HFFc6 (cell line): ENCODE measurements at regions not wholly inside any gene's neighbourhood (a gene's known extent, or its start where the extent isn't known, plus 50 kb on each side); places are given as distances from the start of the nearest gene placed in this dataset.

Source experiments
- DNase-seq: peaks from one replicate; pipeline ENCODE4 v3.0.0-alpha.2; 2018
- H3K27ac Mint-ChIP-seq: 2 replicates; pipeline ENCODE4 v1.8.0; 2020; ENCODE audit warnings: mild to moderate bottlenecking, mixed read lengths
- H3K27me3 Mint-ChIP-seq: 2 replicates; pipeline ENCODE4 v1.8.0; 2021; ENCODE audit warnings: mild to moderate bottlenecking, moderate library complexity, mixed read lengths; ENCODE audit not compliant: insufficient read depth
- H3K36me3 Mint-ChIP-seq: 2 replicates; pipeline ENCODE4 v1.8.0; 2021; ENCODE audit warnings: low read depth, mixed read lengths
- H3K4me1 Mint-ChIP-seq: 2 replicates; pipeline ENCODE4 v1.8.0; 2020; ENCODE audit warnings: low read depth, mixed read lengths
- H3K4me3 Mint-ChIP-seq: 2 replicates; pipeline ENCODE4 v1.8.0; 2020; ENCODE audit warnings: mild to moderate bottlenecking, moderate library complexity, mixed read lengths
- H3K9me3 Mint-ChIP-seq: 2 replicates; pipeline ENCODE4 v1.8.0; 2020; ENCODE audit warnings: mild to moderate bottlenecking, mixed read lengths
- CTCF ChIP-seq: fragments of 200-600 bp; sonication (generic); IDR thresholded peaks from 2 replicates; pipeline ENCODE4 v1.5.0; 2021; ENCODE audit warnings: antibody characterized with exemption, mild to moderate bottlenecking

DNA sequence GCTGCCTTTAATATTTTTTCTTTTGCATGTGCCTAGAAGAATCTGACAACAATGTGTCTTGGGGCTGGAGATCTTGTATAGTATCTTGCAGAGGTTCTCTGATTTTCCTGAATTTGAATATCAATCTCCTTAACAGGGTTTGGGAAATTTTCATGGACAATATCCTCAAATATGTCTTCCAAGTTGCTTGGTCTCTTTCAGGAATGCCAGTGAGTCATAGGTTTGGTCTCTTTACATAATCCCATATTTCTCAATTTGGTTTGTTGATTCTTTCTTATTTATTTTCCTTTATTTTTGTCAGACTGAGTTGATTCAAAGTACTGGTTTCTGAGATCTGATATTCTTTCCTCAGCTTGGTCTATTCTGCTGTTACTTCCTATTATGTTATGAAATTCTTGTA is 208.7 kb upstream of the GLI3 start:
- H3K9me3 Mint-ChIP-seq = no peaks in the 10 kb centered on the region
- no peak overlapping the region for H3K4me3 Mint-ChIP-seq
- no peaks in the 10 kb centered on the region for H3K27me3 Mint-ChIP-seq
- no peak overlapping the region for H3K27ac Mint-ChIP-seq
- H3K36me3 Mint-ChIP-seq = no peaks in the 10 kb centered on the region
- no peak for TF ChIP-seq CTCF
- H3K4me1 Mint-ChIP-seq = no peaks in the 10 kb centered on the region
- no peak for DNase-seq

GRCh38 chr7:42440951-42441350 is 203.9 kb upstream of the GLI3 start:
- H3K27me3 Mint-ChIP-seq = no peaks in the 10 kb centered on the region
- H3K36me3 Mint-ChIP-seq = no peaks in the 10 kb centered on the region
- no peak for DNase-seq
- no peaks in the 10 kb centered on the region; the same call in 1 of the 2 replicates for H3K9me3 Mint-ChIP-seq
- H3K4me1 Mint-ChIP-seq = no peaks in the 10 kb centered on the region
- no peak overlapping the region for H3K4me3 Mint-ChIP-seq
- H3K27ac Mint-ChIP-seq = no peak overlapping the region
- TF ChIP-seq CTCF = no peak

- Mint-ChIP-seq H3K4me1 (no peaks in the 10 kb centered on the region), H3K36me3 (no peaks in the 10 kb centered on the region), H3K27me3 (peaks cover 11% of the 10 kb centered on the region), H3K27ac (no peak overlapping the region), H3K4me3 (no peak overlapping the region), H3K9me3 (no peaks in the 10 kb centered on the region)
- TF ChIP-seq CTCF = no peak
- no peak for DNase-seq
Observed at GRCh38 chr7:42432644-42433043, 195.6 kb upstream of the GLI3 start.

DNA sequence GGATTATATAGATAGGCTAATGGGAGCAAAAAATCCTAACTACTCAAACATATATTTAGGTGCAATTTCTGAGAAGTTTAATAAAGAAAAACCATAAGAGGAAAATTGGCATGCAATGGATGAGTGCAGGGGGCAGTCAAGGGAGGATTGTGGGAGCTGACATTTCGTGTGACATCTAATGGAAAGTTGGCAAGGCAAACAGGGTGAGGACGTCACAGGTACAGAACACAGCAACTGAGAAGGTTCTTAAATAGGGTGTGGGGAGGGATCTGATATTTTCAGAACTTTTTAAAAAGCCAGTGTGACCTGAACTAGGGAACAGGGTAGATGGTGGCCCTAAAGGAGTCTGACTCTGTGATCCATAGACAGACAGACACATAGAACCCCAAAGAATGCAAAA is 194.9 kb upstream of the GLI3 start:
- no peaks in the 10 kb centered on the region for H3K4me1 Mint-ChIP-seq
- H3K36me3 Mint-ChIP-seq = no peaks in the 10 kb centered on the region
- H3K9me3 Mint-ChIP-seq = no peaks in the 10 kb centered on the region
- no peak overlapping the region for H3K4me3 Mint-ChIP-seq
- no peak for DNase-seq
- H3K27ac Mint-ChIP-seq = no peak overlapping the region
- no peak for TF ChIP-seq CTCF
- H3K27me3 Mint-ChIP-seq = peaks cover 11% of the 10 kb centered on the region

- H3K27me3 Mint-ChIP-seq = peaks cover 9% of the 10 kb centered on the region
- no peak overlapping the region for H3K27ac Mint-ChIP-seq
- no peaks in the 10 kb centered on the region for H3K4me1 Mint-ChIP-seq
- no peak overlapping the region for H3K4me3 Mint-ChIP-seq
- DNase-seq = no peak
- no peaks in the 10 kb centered on the region for H3K36me3 Mint-ChIP-seq
- TF ChIP-seq CTCF = no peak
- no peaks in the 10 kb centered on the region for H3K9me3 Mint-ChIP-seq
Observed at GRCh38 chr7:42429339-42429738, 192.3 kb upstream of the GLI3 start.

- H3K4me3 Mint-ChIP-seq = no peak overlapping the region
- H3K36me3 Mint-ChIP-seq = no peaks in the 10 kb centered on the region
- H3K9me3 Mint-ChIP-seq = no peaks in the 10 kb centered on the region
- peaks cover 7% of the 10 kb centered on the region for H3K27me3 Mint-ChIP-seq
- no peak for DNase-seq
- no peak for TF ChIP-seq CTCF
- no peaks in the 10 kb centered on the region for H3K4me1 Mint-ChIP-seq
- H3K27ac Mint-ChIP-seq = no peak overlapping the region
Observed at GRCh38 chr7:42426163-42426562, 189.2 kb upstream of the GLI3 start.
